HUES64 (cell line): ENCODE measurements at regions not wholly inside any gene's neighbourhood (a gene's known extent, or its start where the extent isn't known, plus 50 kb on each side); places are given as distances from the start of the nearest gene placed in this dataset.
"Not testable (repeated sequence)": the region's sequence is repeated elsewhere in the genome, so short reads cannot be mapped to it uniquely, and the experiment has no call there.

ENCODE experiments used
- H3K27ac ChIP-seq: 2 replicates; pipeline ENCODE4 v1.7.0; 2013; ENCODE audit warnings: low read depth, low read length, inconsistent platforms
- H3K27me3 ChIP-seq: 2 replicates; pipeline ENCODE4 v1.6.1; 2013; ENCODE audit warnings: mild to moderate bottlenecking, low read length; ENCODE audit not compliant: insufficient read depth
- H3K36me3 ChIP-seq: 2 replicates; pipeline ENCODE4 v1.6.1; 2013; ENCODE audit warnings: mild to moderate bottlenecking, low read length; ENCODE audit not compliant: insufficient read depth
- H3K4me1 ChIP-seq: 2 replicates; pipeline ENCODE4 v1.6.1; 2013; ENCODE audit warnings: mild to moderate bottlenecking, low read length, moderate library complexity; ENCODE audit not compliant: insufficient read depth
- H3K4me3 ChIP-seq: 2 replicates; pipeline ENCODE4 v1.5.1; 2013; ENCODE audit warnings: mild to moderate bottlenecking, low read length, moderate library complexity
- H3K9ac ChIP-seq: 2 replicates; pipeline ENCODE4 v1.6.1; 2013; ENCODE audit warnings: mild to moderate bottlenecking, low read depth, low read length
- H3K9me3 ChIP-seq: 2 replicates; pipeline ENCODE4 v1.6.1; 2013; ENCODE audit warnings: low read depth, low read length; ENCODE audit not compliant: insufficient read depth
- WGBS: fragments of 150-250, 120-280 bp; methylation state at CpG from one replicate; pipeline ENCODE4 v1.1.7; 2013; ENCODE audit warnings: missing lambda C conversion rate; 5-methylcytosine and 5-hydroxymethylcytosine counted together

DNA sequence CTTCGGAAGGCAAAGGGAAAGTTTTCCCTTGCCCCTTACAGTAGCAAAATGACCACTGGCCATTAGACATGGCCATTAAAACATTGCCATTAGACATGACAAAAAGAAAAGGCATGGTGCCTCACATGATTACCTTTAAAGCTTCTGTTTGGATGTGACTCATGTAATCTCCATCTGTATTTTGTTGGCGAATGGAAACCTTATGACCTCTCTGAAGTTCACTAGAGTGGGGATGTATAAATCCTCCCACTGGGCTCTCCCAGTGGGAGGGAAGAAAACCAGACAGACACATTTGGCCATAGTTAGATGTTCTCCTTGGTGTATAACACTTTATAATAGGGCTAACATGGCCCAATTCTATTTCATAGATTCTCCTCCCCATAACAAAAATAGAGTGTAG, 152.6 kb downstream of the MAGEB17 start:
- WGBS = 100% methylated on average over 2 of the region's 2 CpGs
- no peaks in the 10 kb centered on the region for H3K36me3 ChIP-seq
- no peak overlapping the region for H3K9ac ChIP-seq

DNA sequence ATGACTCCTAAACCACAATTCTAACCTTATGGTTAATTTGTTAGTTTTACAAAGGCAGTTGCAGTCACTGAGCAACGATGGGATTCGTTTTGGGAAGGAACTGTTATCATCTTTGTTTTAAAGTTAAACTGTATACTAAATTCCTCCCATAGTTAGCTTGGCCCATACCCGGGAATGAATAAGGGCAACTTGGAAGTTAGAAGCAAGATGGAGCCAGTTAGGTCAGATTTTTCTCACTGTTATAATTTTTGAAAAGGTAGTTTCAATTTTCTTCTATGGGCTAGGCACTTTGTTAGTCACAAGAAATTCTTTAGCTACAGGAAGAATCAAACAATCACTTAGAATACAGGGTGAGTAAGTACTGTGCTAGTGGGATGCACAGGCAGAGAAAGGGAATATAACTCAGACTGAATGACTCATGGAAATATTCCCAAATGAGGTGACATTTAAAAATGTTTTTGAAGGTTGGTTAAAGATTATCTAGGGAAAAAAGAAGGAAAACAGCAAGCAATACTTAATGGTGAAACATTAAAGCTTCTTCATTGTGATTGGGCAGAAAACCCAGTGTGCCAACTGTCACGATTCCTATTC, 153.6 kb downstream of the MAGEB17 start:
- Histone ChIP-seq H3K4me3 (no peak overlapping the region), H3K9me3 (peaks cover 4% of the 10 kb centered on the region; the same call in 1 of the 2 replicates), H3K9ac (no peak overlapping the region), H3K4me1 (no peaks in the 10 kb centered on the region), H3K36me3 (no peaks in the 10 kb centered on the region), H3K27ac (no peak overlapping the region), H3K27me3 (no peaks in the 10 kb centered on the region)
- 84% methylated on average over 2 of the region's 4 CpGs for WGBS

More for the DNA sequence above, 152.6 kb downstream of the MAGEB17 start:
- Histone ChIP-seq H3K4me1 (no peaks in the 10 kb centered on the region), H3K9me3 (peaks cover 4% of the 10 kb centered on the region; the same call in 1 of the 2 replicates), H3K4me3 (no peak overlapping the region), H3K27me3 (no peaks in the 10 kb centered on the region), H3K27ac (no peak overlapping the region)

DNA sequence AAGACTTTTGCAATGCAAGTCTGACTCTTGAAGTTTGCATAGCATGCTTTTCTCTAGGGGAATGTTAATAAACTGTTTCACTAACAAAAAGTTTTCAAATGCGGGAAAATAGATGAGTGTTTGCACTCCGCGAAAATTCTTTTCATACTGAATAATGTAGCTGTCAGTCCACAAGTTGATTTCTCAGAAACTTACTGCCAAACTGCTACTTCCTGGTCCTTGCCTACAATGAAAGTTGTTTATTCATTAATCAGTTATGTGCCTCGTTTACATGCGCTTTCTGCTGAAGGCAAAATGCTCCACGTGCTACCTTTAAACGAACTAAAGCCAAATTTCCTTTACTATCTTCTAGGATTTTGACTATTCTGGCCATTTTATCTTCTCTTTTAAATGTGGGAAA, 166.2 kb downstream of the MAGEB17 start:
- Histone ChIP-seq H3K9me3 (no peaks in the 10 kb centered on the region), H3K4me3 (no peak overlapping the region), H3K36me3 (no peaks in the 10 kb centered on the region), H3K27me3 (no peaks in the 10 kb centered on the region), H3K27ac (no peak overlapping the region), H3K4me1 (no peaks in the 10 kb centered on the region), H3K9ac (no peak overlapping the region)
- 95% methylated on average over 7 of the region's 7 CpGs for WGBS

- 98% methylated on average over 1 of the region's 1 CpG for WGBS
- H3K9ac ChIP-seq = no peak overlapping the region
- H3K4me1 ChIP-seq = no peaks in the 10 kb centered on the region
- no peak overlapping the region for H3K27ac ChIP-seq
- H3K9me3 ChIP-seq = no peaks in the 10 kb centered on the region
- H3K36me3 ChIP-seq = no peaks in the 10 kb centered on the region
- H3K4me3 ChIP-seq = no peak overlapping the region
- no peaks in the 10 kb centered on the region for H3K27me3 ChIP-seq
These were observed 167.9 kb downstream of the MAGEB17 start for GRCh38 chrX:16335181-16335580.

GRCh38 chrX:16347968-16348670, 180.8 kb downstream of the MAGEB17 start:
- Histone ChIP-seq H3K9ac (no peak overlapping the region), H3K27me3 (no peaks in the 10 kb centered on the region), H3K27ac (no peak overlapping the region), H3K36me3 (no peaks in the 10 kb centered on the region), H3K4me3 (no peak overlapping the region), H3K4me1 (no peaks in the 10 kb centered on the region), H3K9me3 (no peaks in the 10 kb centered on the region)
- WGBS = 85% methylated on average over 3 of the region's 4 CpGs

DNA sequence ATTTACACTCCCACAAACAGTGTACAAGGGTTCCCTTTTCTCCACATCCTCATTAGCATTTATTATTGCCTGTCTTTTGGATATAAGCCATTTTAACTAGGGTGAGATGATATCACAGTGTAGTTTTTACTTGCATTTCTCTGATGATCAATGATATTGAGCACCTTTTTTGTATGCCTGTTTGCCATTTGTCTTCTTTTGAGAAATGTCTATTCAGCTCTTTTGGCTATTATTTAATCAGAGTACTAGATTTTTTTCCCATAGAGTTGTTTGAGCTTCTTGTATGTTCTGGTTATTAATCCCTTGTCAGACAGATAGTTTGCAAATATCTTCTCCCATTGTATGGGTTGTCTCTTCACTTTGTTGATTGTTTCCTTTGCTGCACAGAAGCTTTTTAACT, 190.6 kb downstream of the MAGEB17 start:
- H3K9ac ChIP-seq = no peak overlapping the region
- no peaks in the 10 kb centered on the region for H3K4me1 ChIP-seq
- H3K36me3 ChIP-seq = no peaks in the 10 kb centered on the region
- H3K4me3 ChIP-seq = no peak overlapping the region
- no peaks in the 10 kb centered on the region for H3K27me3 ChIP-seq
- H3K9me3 ChIP-seq = no peaks in the 10 kb centered on the region
- H3K27ac ChIP-seq = no peak overlapping the region

DNA sequence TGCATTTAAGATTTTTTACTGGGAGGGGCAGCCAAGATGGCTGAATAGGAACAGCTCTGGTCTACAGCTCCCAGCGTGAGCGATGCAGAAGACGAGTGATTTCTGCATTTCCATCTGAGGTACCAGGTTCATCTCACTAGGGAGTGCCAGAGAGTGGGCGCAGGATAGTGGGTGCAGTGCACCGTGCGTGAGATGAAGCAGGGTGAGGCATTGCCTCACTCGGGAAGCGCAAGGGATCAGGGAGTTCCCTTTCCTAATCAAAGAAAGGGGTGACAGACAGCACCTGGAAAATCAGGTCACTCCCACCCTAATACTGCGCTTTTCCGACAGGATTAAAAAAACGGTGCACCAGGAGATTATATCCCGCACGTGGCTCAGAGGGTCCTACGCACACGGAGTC, 192.8 kb downstream of the MAGEB17 start:
- WGBS = 96% methylated on average over 15 of the region's 15 CpGs
- H3K9ac ChIP-seq, H3K9me3 ChIP-seq, H3K27me3 ChIP-seq, H3K4me1 ChIP-seq, H3K4me3 ChIP-seq, H3K36me3 ChIP-seq, H3K27ac ChIP-seq: not testable (repeated sequence)

- Histone ChIP-seq H3K36me3 (no peaks in the 10 kb centered on the region), H3K27me3 (no peaks in the 10 kb centered on the region), H3K27ac (no peak overlapping the region), H3K4me1 (no peaks in the 10 kb centered on the region), H3K9ac (no peak overlapping the region), H3K9me3 (no peaks in the 10 kb centered on the region), H3K4me3 (no peak overlapping the region)
- 92% methylated on average over 2 of the region's 2 CpGs for WGBS
These were observed 201.4 kb downstream of the MAGEB17 start for GRCh38 chrX:16368696-16369095.

DNA sequence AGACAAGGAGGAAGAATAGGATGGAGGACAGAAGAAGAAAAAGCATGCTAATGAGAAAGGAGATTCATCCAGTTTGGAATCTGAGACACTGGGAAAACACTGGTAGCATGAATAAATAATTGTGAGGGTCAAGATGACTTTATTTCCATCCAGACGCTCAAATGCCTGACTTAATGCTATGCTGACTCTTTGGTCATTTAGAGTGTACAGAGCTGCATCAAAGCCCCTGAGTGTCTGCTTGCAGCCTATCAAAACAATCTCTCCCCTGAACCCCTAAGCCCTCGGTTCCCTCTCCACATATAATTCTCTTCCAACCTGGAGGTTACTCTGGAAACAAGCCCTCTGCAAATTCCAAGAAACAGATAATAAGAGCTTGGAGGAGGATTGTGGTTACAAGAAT, 208.8 kb downstream of the MAGEB17 start:
- H3K9me3 ChIP-seq = peaks cover 8% of the 10 kb centered on the region; the same call in 1 of the 2 replicates
- no peak overlapping the region for H3K27ac ChIP-seq
- H3K9ac ChIP-seq = no peak overlapping the region
- WGBS = 89% methylated on average over 2 of the region's 2 CpGs
- no peaks in the 10 kb centered on the region for H3K36me3 ChIP-seq
- H3K4me1 ChIP-seq = no peaks in the 10 kb centered on the region
- no peak overlapping the region for H3K4me3 ChIP-seq
- no peaks in the 10 kb centered on the region for H3K27me3 ChIP-seq

DNA sequence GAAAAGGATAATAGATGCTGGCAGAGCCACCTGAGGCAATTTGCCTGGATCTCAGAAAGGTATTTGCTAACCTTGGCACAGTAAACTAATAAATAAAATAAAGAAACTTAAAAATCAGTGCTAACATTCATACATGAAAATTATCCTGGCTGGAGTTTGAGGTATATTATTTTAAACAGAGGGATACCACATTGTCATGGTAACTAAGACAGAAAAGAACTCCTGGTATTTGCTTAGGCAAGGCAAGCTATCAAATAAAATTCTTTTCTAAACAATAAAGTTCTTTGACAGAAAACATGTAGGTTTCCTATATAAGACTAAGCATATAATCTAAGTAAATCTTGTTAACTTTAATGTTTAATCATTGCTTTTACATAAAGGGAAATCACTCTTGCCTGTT, 218.8 kb downstream of the MAGEB17 start:
- Histone ChIP-seq H3K9me3 (no peaks in the 10 kb centered on the region), H3K27me3 (no peaks in the 10 kb centered on the region), H3K4me3 (no peak overlapping the region), H3K27ac (no peak overlapping the region), H3K36me3 (no peaks in the 10 kb centered on the region), H3K4me1 (peaks cover 22% of the 10 kb centered on the region; the same call in 1 of the 2 replicates), H3K9ac (no peak overlapping the region)

DNA sequence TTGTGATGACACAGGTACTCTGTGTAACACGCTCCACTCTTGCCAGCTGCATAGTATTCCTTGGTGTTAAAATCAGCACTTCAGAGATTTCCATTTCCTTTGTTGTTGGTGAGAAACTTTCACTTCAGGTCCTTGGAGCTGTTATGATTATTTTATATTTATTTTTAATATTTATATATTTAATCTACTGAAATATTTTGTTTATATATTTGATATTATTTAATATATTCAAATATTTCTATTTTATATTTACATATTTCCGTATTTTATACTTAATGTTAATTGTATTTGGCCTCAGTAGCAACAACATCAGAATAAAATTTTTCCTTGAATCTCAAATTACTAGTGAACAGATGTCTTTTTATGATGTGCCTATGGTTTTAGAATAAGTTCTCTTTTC, 225.3 kb downstream of the MAGEB17 start:
- Histone ChIP-seq H3K4me3 (no peak overlapping the region), H3K9ac (no peak overlapping the region), H3K27ac (no peak overlapping the region), H3K9me3 (no peaks in the 10 kb centered on the region), H3K4me1 (peaks cover 14% of the 10 kb centered on the region; the same call in 1 of the 2 replicates), H3K27me3 (no peaks in the 10 kb centered on the region), H3K36me3 (no peaks in the 10 kb centered on the region)
- WGBS = 80% methylated on average over 1 of the region's 2 CpGs
